Hematopoietic multipotent progenitor cell treated with erythropoietin and hydrocortisone succinate and interleukin-3 and kit ligand, for 15 days (in vitro differentiated cells): ENCODE measurements at regions not wholly inside any gene's neighbourhood (a gene's known extent, or its start where the extent isn't known, plus 50 kb on each side); places are given as distances from the start of the nearest gene placed in this dataset.

Experiments used
- DNase-seq: peaks from one replicate; pipeline ENCODE4 v3.0.0-alpha.2; 2015; ENCODE audit warnings: low spot score

DNA sequence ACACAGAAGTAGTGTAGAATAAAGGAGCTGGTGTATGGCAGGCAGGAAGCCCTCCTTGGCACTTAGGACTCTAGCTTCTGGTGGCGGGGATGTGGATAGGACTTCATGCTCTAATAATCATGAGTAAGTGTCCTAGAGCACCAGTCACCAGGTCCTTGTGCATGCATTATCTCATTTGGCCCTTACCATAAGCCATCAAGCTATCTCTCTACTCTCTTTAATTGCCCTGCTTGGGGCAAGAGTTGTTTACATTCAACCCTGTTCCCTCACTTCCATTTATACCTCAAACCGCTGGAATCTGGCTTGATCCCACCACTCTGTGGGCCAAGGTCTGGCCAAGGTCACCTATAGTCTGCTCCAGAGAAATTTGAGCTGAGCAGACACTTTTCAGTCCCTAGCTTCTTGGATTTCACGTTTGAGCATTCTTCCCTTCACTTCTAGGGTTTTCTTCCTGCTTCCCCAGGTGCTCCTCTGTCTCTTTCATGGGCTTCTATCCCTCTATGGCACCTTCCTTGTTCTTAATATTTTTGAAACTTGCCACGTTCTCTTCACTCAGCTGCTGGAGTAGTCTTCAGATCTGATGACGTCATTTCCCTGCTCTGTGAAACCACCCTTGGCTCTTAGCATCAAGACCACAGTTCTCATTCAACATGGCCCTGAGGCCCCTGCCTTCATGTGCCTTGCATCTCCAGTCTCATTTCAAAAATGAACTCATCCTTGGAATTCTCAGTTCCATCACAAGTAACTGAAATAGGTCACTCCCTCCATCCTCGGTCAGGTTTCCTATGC is 94.9 kb upstream of the GATA6 start:
- DNase-seq: no peak

- no peak for DNase-seq
These were observed 89.4 kb upstream of the GATA6 start for GRCh38 chr18:22080035-22080434.

GRCh38 chr18:22082408-22082807 is 87.0 kb upstream of the GATA6 start:
- no peak for DNase-seq

- DNase-seq: no peak
These were observed 84.8 kb upstream of the GATA6 start for GRCh38 chr18:22084547-22084946.

- no peak for DNase-seq
These were observed 82.4 kb upstream of the GATA6 start for GRCh38 chr18:22086973-22087372.

DNA sequence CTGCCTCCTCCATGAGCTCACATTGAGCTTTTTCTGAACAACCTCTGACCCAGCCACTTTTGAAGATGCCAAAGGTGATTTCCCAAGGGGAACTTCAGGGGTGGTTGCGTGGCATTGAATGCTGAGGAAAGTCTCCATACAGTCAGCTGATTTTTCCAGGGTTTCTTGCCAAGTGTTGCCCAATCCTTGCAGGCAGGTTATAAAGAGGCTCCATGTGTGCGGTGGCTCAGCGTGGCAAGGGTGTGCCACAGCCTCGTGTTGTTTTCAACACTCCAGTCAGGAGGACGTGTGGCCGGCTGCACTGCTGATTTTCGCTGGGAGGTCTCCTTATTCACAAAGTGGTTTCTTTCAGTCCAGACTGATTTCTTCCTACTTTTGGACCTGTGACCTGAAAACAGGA is 81.4 kb upstream of the GATA6 start:
- DNase-seq: no peak

GRCh38 chr18:22088996-22089640 is 80.3 kb upstream of the GATA6 start:
- no peak for DNase-seq

- DNase-seq: no peak
These were observed 78.0 kb upstream of the GATA6 start for GRCh38 chr18:22091341-22091740.

DNA sequence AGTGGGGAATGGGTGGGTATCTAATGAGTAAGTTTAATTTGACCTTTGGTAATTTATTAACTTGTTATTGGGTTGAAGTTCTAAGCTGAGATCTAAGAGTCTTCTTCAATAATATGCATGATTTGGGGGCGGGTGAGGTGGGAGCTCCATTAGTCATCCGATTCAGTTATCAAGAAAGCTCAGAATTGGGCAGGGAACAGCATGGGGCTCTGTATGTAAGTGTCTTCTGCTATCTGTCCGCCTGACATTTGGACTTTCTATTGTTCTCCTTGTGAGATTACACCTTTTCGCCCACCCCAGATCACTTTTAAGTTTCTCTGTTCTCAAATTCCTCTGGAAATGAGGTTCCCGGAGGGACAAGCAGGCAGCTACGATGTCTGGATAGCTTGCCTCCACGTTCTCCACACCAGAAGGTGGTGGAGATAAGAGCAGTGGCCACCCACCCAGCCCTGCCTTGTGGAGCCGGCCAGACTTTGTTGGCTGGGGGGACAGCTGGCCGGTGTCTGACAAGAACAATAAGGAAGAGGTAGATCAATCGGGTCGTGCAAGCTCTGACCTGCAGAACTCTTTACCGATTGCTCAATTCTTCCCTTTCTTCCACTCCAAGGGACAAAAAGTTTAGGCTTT is 75.5 kb upstream of the GATA6 start:
- DNase-seq: no peak

DNA sequence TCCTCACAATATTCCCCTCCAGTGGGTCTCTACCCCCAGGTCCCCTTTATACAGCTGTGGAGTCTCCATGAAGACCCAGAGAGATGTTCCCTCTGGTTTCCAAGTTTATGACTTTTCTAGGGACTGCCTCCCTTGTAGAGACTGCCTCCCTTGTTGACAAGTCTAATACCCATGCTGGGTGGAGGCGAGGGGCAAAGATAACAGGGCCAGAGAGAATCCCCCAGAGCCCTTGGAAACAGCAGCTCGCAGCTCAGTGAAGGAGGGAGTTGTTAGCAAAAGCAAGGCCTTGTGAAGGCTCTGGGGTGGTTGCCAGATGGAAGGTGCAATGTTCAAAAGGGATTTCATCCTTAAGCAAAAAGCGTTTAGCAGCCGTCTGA is 75.0 kb upstream of the GATA6 start:
- DNase-seq: no peak

- DNase-seq: no peak
These were observed 70.8 kb upstream of the GATA6 start for GRCh38 chr18:22098563-22098989.

GRCh38 chr18:22099925-22100324 is 69.5 kb upstream of the GATA6 start:
- no peak for DNase-seq

GRCh38 chr18:22101731-22102130 is 67.7 kb upstream of the GATA6 start:
- DNase-seq: no peak

GRCh38 chr18:22102953-22103646 is 66.3 kb upstream of the GATA6 start:
- DNase-seq: no peak

DNA sequence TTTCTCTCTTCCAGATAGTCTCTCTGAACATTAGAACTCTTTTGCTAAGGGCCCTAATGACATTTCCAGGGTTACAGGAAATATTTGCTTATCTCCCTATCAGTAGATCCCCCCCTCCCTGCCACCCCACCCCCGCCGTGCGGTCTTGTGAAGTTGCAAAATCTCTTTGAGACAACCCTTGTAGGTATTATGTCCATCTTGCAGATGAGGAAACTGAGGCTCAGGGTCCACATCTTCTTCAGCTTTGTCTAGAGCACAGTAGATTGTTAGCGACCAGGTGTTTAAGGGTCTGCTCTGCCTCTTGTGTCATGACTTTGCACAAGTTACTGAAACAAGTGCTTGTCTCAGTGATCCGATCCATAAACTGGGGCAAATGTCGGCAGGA is 65.8 kb upstream of the GATA6 start:
- no peak for DNase-seq

GRCh38 chr18:22106536-22107292 is 62.7 kb upstream of the GATA6 start:
- DNase-seq: no peak

- no peak for DNase-seq
These were observed 60.7 kb upstream of the GATA6 start for GRCh38 chr18:22108674-22109073.

- no peak for DNase-seq
These were observed 59.9 kb upstream of the GATA6 start for GRCh38 chr18:22109535-22109934.

DNA sequence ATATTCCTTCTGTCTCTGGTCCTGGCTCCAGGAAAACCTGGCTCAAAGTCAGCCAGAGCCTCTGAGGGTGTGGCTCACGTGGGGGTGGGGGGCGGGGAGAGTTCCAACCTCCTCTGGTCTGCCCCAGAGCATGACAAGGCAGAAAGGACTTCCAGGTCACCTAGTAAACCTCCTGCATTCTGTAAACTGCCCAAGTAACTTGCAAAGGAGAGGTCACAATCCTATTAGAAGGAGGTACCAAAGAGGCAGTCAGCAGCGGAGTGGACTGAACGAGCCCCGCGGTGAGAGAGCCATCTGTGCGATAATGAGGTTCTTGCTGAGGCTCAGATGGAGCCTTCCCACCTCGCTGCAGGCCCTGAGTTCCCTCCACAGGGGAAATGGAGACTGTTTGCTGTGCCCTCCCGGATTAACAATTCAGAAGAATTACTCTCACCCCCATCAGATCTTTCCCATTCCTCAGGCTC is 58.9 kb upstream of the GATA6 start:
- DNase-seq: no peak

DNA sequence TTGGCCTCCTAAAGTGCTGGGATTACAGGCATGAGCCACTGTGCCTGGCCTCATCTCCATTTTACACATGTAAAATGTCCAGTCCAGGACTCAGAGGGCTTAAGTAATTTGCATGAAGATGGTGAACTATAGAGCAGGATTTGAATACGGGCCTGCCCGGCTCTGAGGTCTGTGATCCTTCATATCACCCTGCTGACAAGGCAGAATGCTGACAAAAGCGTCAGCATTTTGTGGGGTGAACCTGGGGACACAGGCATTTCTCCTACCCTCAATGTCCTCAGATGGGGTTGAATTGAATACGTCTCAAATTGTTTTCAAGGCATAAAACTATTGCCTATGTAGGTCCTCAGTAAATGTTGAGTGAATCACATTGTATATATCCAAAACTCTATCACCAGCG is 57.2 kb upstream of the GATA6 start:
- no peak for DNase-seq

GRCh38 chr18:22113144-22113844 is 56.1 kb upstream of the GATA6 start:
- DNase-seq: no peak
